Gastrocnemius medialis (tissue), 4 donors: ENCODE measurements at regions not wholly inside any gene's neighbourhood (a gene's known extent, or its start where the extent isn't known, plus 50 kb on each side); places are given as distances from the start of the nearest gene placed in this dataset.

Experiments
- CTCF ChIP-seq, 5 experiments: fragments of 450-650 bp in 3 of 5; fragments of 200-600 bp in 2 of 5; sonication (generic) in 2 of 5; IDR thresholded peaks in 4 of 5; conservative IDR thresholded peaks in 1 of 5; 1 replicate in 4 of 5; 2 replicates in 1 of 5; pipeline ENCODE4 v1.5.1; 2016 to 2019; ENCODE audit warnings: antibody characterized with exemption in 5 of 5, mild to moderate bottlenecking in 3 of 5, moderate library complexity in 3 of 5
- POLR2A ChIP-seq, 2 donors: fragments of 450-650 bp; IDR thresholded peaks; one replicate each; pipeline ENCODE4 v1.6.1; 2017; ENCODE audit warnings: antibody characterized with exemption in 2 of 2, mild to moderate bottlenecking in 2 of 2, moderate library complexity in 2 of 2

DNA sequence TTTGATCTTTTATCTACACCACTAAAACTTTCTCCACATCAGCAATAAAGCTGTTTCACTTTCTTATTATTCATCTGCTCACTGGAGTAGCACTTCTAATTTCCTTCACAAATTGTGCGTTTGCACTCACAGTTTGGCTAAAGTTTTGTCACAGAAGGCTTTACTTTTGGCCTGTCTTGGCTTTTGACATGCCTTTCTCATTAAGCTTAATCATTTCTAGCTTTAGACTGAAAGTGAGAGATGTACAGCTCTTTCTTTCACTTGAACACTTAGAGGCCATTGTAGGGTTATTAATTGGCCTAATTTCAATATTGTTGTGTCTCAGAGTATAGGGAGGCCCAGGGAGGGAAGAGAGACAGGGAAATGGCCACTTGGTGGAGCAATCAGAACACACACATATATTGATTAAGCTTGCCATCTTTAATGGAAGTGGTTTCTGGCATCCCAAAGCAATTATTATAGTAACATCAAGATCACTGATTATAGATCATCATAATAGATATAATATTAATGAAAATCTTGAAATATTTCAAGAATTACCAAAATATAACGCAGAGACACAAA is 512.5 kb downstream of the ETV1 start:
- no peak for TF ChIP-seq CTCF (IDR thresholded peaks at IDR 0.05 in 4 of 5, conservative IDR thresholded peaks at IDR 0.05 in 1 of 5)
- no peak for TF ChIP-seq POLR2A (IDR thresholded peaks at IDR 0.05)
